ENCODE measurements at regions not wholly inside any gene's neighbourhood (a gene's known extent, or its start where the extent isn't known, plus 50 kb on each side); places are given as distances from the start of the nearest gene placed in this dataset.

GRCh38 chr22:49102367-49102766 is 725.3 kb downstream of the BRD1 start:
- TF ChIP-seq CTCF (IDR thresholded peaks at IDR 0.05) (no peak), POLR2A (IDR thresholded peaks at IDR 0.05) (no peak)
